NCI-H1048 (cell line): ENCODE measurements at regions not wholly inside any gene's neighbourhood (a gene's known extent, or its start where the extent isn't known, plus 50 kb on each side); places are given as distances from the start of the nearest gene placed in this dataset.
"Not testable (repeated sequence)": the region's sequence is repeated elsewhere in the genome, so short reads cannot be mapped to it uniquely, and the experiment has no call there.

Experiments
- DNase-seq: peaks from one replicate; lab custom pipeline; 2025; lab: John Stamatoyannopoulos, UW

DNA sequence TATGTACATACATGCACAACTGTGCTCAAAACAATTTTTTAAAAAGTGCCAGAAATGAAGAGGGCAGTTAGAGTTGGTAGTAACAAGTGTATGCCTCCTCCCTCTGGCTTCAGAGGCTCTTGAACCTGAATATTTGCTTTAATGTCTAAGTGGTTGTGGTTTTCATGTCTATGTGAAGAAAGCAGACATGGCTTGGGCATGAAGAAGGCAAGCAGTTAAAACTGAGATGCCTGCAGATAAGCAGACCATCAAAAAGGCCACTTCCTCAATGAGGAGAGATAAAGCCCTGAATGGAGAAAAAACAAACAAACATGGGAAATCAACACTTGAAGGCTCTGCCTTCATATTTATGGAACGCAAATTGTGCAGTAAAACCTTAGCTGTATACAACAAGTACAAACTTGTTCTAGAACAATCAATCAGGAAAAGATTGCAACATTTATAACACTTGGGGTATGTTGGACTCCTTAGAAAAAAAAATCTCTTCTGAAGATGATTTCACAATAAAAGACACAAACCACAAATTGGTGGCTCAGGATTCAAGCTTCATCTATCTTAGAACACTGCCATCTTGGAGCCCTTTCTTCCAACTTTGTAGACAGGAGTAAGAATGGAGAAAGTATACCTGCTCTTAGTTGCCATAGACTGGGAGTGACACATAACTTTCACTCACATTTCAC, 52.7 kb upstream of the PLA2G4A start:
- no peak for DNase-seq

- no peak for DNase-seq
These were observed 53.7 kb upstream of the PLA2G4A start for GRCh38 chr1:186775036-186775435.

DNA sequence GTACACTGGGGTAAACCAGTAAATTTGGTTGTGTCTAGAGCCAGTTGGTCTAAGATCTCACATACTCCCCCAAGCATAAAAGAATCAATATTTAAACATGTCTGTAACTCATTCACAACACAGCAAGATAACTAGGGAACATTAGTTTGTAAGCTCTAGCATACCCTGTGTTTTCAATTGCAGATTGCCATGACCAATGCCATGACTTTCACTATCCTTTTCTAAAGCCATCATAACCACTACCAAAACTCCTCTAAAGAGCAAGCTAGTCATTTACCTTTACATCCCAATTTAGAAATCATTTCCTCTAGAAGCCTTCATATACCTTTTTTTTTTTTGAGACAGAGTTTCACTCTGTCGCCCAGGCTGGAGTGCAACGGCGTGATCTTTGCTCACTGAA, 56.5 kb upstream of the PLA2G4A start:
- DNase-seq, result no peak

GRCh38 chr1:186770421-186770820, 58.3 kb upstream of the PLA2G4A start:
- DNase-seq, result no peak

GRCh38 chr1:186768906-186769305, 59.8 kb upstream of the PLA2G4A start:
- DNase-seq, result no peak

DNA sequence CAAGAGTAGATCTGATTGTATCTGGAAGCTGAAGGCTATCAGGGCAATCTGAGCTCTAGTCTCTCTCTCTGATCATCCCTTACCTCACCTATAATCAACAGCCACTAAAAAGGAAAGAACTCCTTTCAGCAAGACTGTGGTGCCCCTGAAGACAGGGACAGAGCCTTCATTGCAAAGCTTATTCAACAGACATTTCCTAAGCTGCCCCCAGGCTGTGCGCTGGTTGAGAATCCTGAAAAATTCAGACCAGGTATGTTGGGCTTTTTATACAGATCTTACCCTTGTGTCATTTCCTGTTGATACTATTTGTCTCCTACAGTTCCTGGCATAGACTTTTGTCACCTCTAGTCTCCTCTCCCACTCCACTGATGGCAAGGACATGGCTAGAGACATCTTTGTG, 63.3 kb upstream of the PLA2G4A start:
- DNase-seq, result no peak

DNA sequence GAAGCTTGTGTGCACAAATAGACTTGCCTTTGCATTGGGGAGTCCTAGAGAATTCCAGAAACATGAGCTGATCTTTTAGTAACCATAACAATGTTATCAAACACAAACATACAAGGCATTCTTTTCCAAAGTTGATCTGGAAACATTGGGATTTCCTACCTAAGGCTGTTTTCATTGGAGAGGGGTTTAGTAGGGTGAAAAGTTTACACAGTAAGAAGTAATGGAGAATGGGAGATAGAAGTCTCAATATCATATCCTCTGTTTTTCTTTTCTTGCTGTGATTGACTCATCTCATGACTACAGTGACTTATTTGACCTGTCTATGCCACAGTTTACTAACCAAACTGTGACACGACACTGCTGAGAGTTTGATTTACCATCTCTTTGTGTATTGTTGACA, 65.6 kb upstream of the PLA2G4A start:
- no peak for DNase-seq

DNA sequence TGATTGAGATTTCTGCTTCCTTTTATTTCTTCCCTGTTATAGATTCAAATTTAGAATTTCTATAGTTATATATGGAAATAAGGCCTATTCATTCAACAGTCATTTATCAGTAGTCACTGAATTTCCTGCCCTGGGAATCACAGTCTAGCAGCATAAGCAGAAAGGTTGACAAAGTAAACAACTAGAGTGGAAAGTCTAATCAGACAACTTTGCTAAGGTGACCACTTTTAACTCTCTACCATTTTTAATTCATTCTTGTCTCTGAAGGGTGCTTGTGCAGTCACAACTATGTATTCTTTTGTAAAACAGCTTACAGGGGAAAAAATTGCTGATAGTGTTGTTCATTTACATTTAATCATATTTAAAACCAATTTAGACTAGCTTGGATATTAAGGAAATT, 66.1 kb upstream of the PLA2G4A start:
- no peak for DNase-seq

DNA sequence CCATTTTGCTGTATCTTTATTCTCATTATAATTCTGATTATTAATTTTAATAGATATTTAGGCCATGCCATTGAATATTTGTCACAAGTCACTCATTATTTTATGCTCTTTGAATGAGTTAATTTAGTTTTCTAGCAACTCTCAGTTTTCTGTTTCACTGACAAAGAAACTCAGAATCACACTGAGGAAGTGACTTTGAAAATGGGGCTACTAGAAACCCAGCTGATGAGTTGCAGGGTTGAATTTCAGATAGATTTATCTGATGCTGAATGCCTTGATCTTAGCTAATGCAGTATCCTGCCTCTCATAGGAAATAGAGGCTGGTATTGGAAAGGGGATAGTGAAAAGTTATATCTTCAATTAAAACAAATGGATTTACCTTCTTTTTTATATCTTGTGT, 67.4 kb upstream of the PLA2G4A start:
- DNase-seq, result no peak

DNA sequence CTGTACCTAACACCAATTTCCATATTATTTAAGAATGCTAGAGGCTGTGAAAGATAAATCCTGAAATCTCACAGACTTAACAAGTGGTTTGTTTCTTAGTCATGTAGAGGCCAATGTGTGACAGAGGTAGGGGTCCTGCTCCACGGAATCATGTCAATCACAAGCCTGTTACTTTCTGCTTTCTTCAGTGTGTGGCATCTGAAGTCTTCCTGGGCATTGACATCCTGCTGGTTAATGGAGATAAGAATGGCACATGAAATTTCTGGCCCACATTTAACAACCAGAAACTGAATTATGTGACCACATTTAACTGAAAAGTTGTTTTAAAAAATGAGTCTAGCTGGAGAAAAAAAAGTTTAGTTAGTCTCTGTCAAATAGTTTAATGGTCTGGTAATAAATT, 68.3 kb upstream of the PLA2G4A start:
- DNase-seq, result no peak

DNA sequence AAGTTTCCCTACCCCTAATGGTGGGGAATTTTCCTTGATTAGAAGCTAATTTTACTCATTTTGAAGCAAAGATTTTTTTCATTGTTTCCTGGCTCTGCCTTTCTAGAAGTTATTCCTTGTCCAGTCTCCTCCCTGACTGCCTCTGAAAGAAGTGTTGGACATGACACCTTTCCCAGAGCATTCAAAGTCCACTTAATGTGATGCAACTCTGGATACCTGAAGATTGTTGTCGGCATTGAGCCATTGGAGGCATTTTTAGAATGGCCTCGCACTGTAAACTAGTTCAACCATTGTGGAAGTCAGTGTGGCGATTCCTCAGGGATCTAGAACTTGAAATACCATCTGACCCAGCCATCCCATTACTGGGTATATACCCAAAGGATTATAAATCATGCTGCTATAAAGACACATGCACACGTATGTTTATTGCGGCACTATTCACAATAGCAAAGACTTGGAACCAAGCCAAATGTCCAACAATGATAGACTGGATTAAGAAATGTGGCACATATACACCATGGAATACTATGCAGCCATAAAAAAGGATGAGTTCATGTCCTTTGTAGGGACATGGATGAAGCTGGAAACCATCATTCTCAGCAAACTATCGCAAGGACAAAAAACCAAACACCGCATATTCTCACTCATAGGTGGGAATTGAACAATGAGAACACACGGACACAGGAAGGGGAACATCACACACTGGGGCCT, 69.7 kb upstream of the PLA2G4A start:
- not testable (repeated sequence) for DNase-seq

DNA sequence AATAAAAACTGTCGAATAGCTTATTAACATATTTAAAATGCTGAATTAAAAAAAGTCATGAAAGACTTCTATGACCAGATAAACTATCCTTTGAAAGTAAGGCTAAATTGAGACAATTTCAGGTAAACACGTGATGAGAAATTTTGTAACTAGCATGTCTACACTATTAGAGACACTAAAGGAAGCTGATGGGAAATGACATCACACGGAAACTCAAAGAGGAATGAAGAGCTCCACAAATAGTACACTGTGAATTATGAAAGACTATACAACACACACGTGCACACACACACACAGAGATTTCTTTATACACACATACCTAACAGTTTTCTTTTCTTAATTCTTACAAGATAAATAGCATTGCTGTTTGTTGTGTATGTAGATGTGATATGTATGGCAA, 70.9 kb upstream of the PLA2G4A start:
- DNase-seq, result no peak

DNA sequence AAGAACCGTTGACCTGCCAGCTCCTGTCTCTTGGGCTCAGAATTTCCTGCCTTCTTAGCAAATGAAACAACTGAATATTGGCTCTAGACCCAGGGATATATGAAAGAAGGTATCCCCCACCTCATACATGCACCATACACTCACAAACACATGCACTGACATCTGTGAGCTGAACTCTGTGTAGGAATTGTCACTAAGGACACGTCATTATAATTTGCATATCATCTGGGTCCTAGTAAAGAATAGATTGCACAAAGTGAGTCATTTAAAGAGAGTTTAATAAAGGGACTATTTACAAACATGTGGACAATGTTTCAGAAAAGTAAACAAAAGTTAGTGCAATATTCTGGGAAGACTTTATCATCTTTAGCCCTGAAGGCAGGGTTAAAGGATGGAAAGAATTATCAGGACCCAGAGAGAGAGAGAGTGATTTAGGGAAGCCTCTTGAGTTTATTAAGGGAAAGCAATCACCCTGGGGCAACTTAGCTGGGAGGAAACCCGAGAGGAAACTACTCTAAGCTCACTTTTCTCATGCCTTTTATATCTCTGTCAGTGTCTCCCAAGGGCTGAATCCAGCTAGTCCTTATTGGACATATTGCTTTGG, 74.1 kb upstream of the PLA2G4A start:
- no peak for DNase-seq

GRCh38 chr1:186753241-186753640, 73.0 kb upstream of the PTGS2 start:
- no peak for DNase-seq

GRCh38 chr1:186750257-186750656, 70.0 kb upstream of the PTGS2 start:
- no peak for DNase-seq

GRCh38 chr1:186749820-186750219, 69.6 kb upstream of the PTGS2 start:
- no peak for DNase-seq

GRCh38 chr1:186747661-186748060, 67.4 kb upstream of the PTGS2 start:
- DNase-seq, result no peak

- peak; percentile 62 for DNase-seq
These were observed 65.4 kb upstream of the PTGS2 start for GRCh38 chr1:186745531-186746146.

GRCh38 chr1:186741640-186742039, 61.4 kb upstream of the PTGS2 start:
- DNase-seq, result no peak

DNA sequence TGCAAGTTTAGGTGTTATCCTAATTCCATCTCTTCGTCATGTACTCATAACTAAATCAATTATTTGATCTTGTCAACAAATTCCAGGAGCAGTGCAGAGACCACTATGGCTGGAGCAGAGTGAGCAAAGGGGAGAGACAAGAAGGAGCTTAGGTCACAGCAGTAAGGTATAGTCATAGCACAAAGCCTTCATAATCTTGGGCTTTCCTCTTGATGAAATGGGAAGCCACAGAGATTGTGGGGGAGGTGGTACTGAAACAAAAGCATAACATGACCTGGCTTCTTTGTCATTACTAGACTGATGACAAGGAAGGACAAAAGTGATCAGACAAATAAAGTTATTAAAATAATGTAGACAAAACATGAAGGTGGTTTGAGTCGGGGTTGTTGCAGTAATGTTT, 60.1 kb upstream of the PTGS2 start:
- no peak for DNase-seq

DNA sequence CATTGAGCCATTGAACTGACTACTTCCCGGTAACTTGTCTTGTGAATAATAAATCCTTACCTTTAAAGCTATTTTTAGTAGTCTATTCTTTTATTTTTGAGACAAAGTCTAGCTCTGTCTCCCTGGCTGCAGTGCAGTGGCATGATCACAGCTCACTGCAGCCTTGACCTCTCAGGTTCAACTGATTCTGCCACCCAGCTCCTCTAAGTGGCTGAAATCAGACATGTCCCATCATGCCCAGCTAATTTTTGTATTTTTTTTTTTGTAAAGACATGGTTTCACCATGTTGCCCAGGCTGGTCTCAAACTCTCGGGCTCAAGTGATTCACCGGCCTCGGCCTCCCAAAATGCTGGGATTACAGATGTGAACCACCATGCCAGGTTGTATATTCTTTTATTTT, 59.3 kb upstream of the PTGS2 start:
- no peak for DNase-seq

DNA sequence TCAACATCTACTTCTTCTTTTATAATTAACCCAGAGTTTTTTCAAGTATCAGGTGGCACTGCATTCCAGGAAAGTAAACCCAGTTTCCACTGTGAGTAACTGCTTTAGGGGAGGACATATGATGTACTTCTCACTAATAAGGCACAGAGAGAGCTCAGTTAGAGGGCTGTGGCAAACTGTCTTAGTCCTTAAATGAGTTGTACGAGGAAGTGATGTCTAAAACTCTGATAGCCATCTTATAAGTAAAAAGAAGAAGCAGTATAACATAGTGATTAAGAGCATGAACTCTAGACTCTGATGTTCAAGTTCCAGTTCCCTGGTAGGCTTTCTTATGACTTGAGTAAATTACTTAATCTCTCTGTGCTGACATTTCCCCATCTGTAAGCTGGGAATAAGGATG, 58.7 kb upstream of the PTGS2 start:
- DNase-seq, result no peak
